SU-DHL-6 (cell line): ENCODE measurements at regions not wholly inside any gene's neighbourhood (a gene's known extent, or its start where the extent isn't known, plus 50 kb on each side); places are given as distances from the start of the nearest gene placed in this dataset.

ENCODE experiments used
- CTCF ChIP-seq: fragments of 200-600 bp; sonication (generic); IDR thresholded peaks from one replicate; pipeline ENCODE4 v1.5.1; 2017; ENCODE audit warnings: antibody characterized with exemption, mild to moderate bottlenecking, low read length, moderate library complexity; ENCODE audit not compliant: insufficient read depth, poor library complexity, severe bottlenecking
- EZH2phosphoT487 ChIP-seq: fragments of 200-600 bp; sonication (generic), shearing (Covaris generic); conservative IDR thresholded peaks from 2 replicates; pipeline ENCODE4 v1.6.1; 2018; ENCODE audit warnings: mild to moderate bottlenecking, antibody characterized with exemption, low read length, moderate library complexity, mixed read lengths

GRCh38 chr6:82624251-82624650 is 260.6 kb downstream of the TPBG start:
- no peak for TF ChIP-seq CTCF
- TF ChIP-seq EZH2phosphoT487, result no peak
